ENCODE measurements at regions not wholly inside any gene's neighbourhood (a gene's known extent, or its start where the extent isn't known, plus 50 kb on each side); places are given as distances from the start of the nearest gene placed in this dataset.

DNA sequence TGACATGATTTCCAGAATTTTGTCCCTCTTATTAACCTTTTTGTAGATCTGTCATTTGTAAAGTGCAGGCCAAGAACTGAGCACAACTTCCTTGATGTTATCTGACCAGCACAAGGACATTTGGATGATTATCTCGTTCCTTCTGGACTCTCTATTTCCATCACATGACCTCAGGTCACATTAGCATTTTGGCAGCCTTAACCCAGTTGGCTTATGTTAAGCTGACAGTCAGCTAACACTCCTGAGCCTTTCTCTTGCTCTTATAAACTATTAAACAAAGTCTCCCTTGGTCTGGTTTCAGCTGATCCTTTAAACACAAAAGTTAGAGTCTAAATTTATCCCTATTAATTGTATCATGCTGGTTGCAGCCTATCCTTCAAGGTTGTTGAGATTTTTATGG, 167.2 kb upstream of the RBBP8 start:
- ChIA-PET CTCF (interaction anchor here (1.1 to 1.4 kb wide), 3 partner anchors 33 to 41 kb away, joined by 3 read pairs; no protein-coding TSS in a partner anchor), POLR2A (no interaction called here)
- DNase-seq (ENCODE audit: extremely low spot score), result no peak
- TF ChIP-seq, protein P1, sequence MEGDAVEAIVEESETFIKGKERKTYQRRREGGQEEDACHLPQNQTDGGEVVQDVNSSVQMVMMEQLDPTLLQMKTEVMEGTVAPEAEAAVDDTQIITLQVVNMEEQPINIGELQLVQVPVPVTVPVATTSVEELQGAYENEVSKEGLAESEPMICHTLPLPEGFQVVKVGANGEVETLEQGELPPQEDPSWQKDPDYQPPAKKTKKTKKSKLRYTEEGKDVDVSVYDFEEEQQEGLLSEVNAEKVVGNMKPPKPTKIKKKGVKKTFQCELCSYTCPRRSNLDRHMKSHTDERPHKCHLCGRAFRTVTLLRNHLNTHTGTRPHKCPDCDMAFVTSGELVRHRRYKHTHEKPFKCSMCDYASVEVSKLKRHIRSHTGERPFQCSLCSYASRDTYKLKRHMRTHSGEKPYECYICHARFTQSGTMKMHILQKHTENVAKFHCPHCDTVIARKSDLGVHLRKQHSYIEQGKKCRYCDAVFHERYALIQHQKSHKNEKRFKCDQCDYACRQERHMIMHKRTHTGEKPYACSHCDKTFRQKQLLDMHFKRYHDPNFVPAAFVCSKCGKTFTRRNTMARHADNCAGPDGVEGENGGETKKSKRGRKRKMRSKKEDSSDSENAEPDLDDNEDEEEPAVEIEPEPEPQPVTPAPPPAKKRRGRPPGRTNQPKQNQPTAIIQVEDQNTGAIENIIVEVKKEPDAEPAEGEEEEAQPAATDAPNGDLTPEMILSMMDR (IDR thresholded peaks at IDR 0.05; ENCODE audit: control extremely low read depth, extremely low read depth, low read depth, missing control alignments), result no peak

DNA sequence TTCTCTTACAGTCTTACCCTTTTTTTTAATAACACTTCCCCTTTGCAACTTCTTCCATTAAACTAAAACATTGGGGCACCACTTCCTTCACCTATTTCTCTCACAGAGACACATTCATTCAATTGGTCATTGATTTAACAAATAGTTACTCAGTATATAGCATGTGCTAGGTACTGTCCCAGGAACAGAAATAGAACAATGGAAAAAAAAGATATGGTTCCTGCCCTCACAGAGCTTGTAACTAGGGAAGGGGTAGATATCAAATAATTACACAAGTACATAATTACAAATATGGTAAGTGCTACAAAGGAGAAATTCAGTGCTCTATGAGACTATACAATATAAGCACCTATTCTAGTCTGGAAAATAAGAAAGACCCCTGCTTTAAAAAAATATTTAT, 165.5 kb upstream of the RBBP8 start:
- POLR2A ChIA-PET, result no interaction called here
- CTCF ChIA-PET, result no interaction called here
- DNase-seq (ENCODE audit: extremely low spot score), result no peak
- TF ChIP-seq, protein P1 (IDR thresholded peaks at IDR 0.05; ENCODE audit: control extremely low read depth, extremely low read depth, low read depth, missing control alignments), result no peak

DNA sequence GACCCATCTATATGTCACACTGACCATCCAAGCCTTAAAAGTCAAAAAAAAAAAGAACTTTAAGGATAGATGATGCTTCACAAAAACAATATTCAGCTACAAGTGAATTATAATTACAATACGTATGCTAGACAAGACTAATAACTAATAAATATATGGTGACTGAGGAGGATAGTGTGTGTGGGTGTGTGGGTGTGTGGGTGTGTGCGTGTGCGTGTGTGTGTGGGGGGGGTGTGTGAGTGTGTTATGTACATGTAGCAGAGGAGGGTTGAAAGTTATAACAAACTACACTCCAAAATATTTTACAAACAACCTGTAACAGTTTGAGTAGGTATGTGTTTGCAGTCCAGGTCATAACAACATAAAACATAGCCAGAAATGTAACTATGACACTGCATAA, 159.2 kb upstream of the RBBP8 start:
- TF ChIP-seq, protein P1 (IDR thresholded peaks at IDR 0.05; ENCODE audit: control extremely low read depth, extremely low read depth, low read depth, missing control alignments), result no peak
- ChIA-PET CTCF (interaction anchor here (1.4 kb wide), 1 partner anchor 26 kb away, joined by 3 read pairs; no protein-coding TSS in a partner anchor), POLR2A (no interaction called here)
- DNase-seq (ENCODE audit: extremely low spot score), result no peak

DNA sequence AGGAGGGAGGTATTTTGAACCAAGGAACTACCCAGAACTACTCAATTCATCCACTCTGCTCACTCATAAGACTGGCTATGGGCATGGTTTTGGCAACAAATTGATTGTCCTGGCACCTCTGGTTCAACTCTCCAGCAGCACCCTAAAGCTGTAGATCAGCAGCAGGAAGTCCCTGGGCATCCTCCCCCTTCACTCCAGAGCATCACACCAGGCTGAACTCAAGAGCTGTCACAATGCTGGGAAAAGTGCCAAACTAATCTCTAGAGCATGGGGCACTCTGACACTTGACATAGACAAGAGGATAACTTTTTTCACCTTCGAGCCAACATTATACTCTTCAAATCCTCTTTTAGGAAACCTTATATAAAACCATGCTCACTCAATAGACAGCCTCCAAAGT, 154.1 kb upstream of the RBBP8 start:
- no peak for DNase-seq (ENCODE audit: extremely low spot score)
- CTCF ChIA-PET, result interaction anchor here (2.2 kb wide), 1 partner anchor 20 kb away, joined by 6 read pairs; no protein-coding TSS in a partner anchor
- TF ChIP-seq, protein P1 (IDR thresholded peaks at IDR 0.05; ENCODE audit: control extremely low read depth, extremely low read depth, low read depth, missing control alignments), result no peak
- POLR2A ChIA-PET, result no interaction called here

DNA sequence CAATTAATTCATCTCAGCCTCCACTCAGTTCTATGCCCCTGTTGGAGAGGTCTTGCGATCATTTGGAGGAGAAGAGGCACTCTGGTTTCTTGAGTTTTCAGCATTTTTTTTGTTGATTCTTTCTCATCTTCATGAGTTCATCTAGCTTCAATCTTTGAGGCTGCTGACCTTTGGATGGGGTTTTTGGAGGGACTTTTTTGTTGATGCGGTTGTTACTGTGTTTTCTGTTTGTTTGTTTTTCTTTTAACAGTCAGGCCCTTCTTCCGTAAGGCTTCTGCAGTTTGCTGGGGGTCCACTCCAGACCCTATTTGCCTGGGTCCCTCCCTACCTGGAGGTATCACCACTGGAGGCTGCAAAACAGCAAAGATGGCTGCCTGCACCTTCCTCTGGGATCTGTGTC, 149.9 kb upstream of the RBBP8 start:
- POLR2A ChIA-PET, result no interaction called here
- TF ChIP-seq, protein P1 (IDR thresholded peaks at IDR 0.05; ENCODE audit: control extremely low read depth, extremely low read depth, low read depth, missing control alignments), result no peak
- CTCF ChIA-PET, result interaction anchor here (1.1 to 2.5 kb wide), 2 partner anchors 15 to 17 kb away, joined by 3 to 11 read pairs; no protein-coding TSS in a partner anchor
- DNase-seq (ENCODE audit: extremely low spot score), result no peak

DNA sequence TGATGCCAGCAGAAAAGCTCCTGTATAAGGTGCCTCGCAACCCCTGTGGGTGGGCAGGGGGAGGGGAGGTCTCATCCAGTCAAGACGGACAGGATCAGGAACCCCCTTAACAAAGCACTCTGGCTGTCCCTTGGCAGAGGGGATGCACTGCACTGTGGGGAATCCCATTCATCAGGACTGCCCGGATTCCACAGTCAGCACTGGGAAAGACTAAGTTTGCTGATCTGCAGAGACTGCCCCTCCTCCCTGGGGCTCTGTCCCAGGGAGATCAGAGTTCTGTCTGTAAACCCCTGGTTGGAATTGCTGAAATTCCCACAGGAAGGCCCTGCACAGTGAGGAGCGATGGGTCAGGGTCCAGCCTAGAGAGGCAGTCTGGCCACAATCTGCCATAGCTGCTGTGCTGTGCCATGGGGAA, 149.5 kb upstream of the RBBP8 start:
- TF ChIP-seq, protein P1 (IDR thresholded peaks at IDR 0.05; ENCODE audit: control extremely low read depth, extremely low read depth, low read depth, missing control alignments), result no peak
- ChIA-PET POLR2A (no interaction called here), CTCF (interaction anchor here (0.5 to 2.5 kb wide), 3 partner anchors 15 to 91 kb away, joined by 3 to 11 read pairs (median 3); no protein-coding TSS in a partner anchor)
- no peak for DNase-seq (ENCODE audit: extremely low spot score)

DNA sequence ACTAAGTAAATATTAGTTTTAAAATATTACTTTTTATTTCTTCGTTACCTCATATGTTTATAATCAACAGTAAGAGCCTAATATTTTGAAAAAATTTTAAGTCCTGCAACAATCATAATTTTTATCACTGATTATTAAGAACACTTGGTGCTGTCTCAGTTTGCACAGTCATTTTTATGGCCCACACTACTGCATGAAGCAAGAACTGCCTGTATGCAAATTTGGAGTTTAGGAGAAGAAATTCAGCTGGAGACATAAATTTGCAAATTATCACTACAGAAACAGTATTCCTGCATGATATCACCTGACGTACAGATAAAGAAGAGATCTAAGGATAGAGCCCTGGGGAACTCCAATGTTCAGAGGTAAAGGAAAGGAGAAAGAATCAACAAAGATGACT, 144.1 kb upstream of the RBBP8 start:
- ChIA-PET POLR2A (no interaction called here), CTCF (no interaction called here)
- DNase-seq (ENCODE audit: extremely low spot score), result no peak
- TF ChIP-seq, protein P1 (IDR thresholded peaks at IDR 0.05; ENCODE audit: control extremely low read depth, extremely low read depth, low read depth, missing control alignments), result no peak

Data from GM10248 (cell line).